IMR-90 (cell line): ENCODE measurements at regions not wholly inside any gene's neighbourhood (a gene's known extent, or its start where the extent isn't known, plus 50 kb on each side); places are given as distances from the start of the nearest gene placed in this dataset.

Experiments
- ATAC-seq: fragments of 200-7000 bp; cut with Tn5 transposase; 2 replicates; pipeline ENCODE4 v1.9.1; 2020; ENCODE audit warnings: low read depth, mild to moderate bottlenecking, moderate library complexity
- BruUV-seq: library from RNA; stranded (reverse); fragments of 400-500 nt; replicated peaks from 2 replicates; lab custom pipeline; 2021; lab: Mats Ljungman, UMichigan
- CTCF ChIA-PET: fragments of 300-600 bp; formaldehyde crosslinking; extraction: SDS; loops from one replicate; lab custom pipeline; 2021; ENCODE audit warnings: antibody characterized with exemption; lab: Yijun Ruan, JAX
- POLR2A ChIA-PET: fragments of 300-600 bp; sonication (Branson Sonifier 250); formaldehyde crosslinking; loops from one replicate; lab custom pipeline; 2022; ENCODE audit warnings: antibody characterized with exemption; ENCODE audit not compliant: unreplicated experiment; lab: Charles Lee
- DNase-seq: peaks from one replicate; pipeline ENCODE4 v3.0.0; 2013
- H2AFZ ChIP-seq: replicated peaks from 2 replicates; pipeline ENCODE3; 2013; ENCODE audit warnings: low read length, mild to moderate bottlenecking; ENCODE audit not compliant: poor library complexity
- H2AK5ac ChIP-seq: 2 replicates; pipeline ENCODE4 v1.6.1; 2013; ENCODE audit warnings: low read depth, low read length, inconsistent platforms
- H2AK9ac ChIP-seq: replicated peaks from 2 replicates; pipeline ENCODE3; 2013; ENCODE audit warnings: mild to moderate bottlenecking, low read depth, low read length, moderate library complexity; ENCODE audit not compliant: poor library complexity
- H2BK120ac ChIP-seq: 2 replicates; pipeline ENCODE4 v1.6.1; 2013; ENCODE audit warnings: low read depth, low read length, inconsistent platforms
- H2BK15ac ChIP-seq: 3 replicates; pipeline ENCODE4 v1.6.1; 2013; ENCODE audit warnings: low read depth, low read length, inconsistent platforms
- H2BK20ac ChIP-seq: 2 replicates; pipeline ENCODE4 v1.6.1; 2013; ENCODE audit warnings: low read depth, mild to moderate bottlenecking, inconsistent platforms, low read length, moderate library complexity
- H2BK5ac ChIP-seq: 2 replicates; pipeline ENCODE4 v1.6.1; 2013; ENCODE audit warnings: mild to moderate bottlenecking, low read depth, low read length, inconsistent platforms; ENCODE audit not compliant: poor library complexity, severe bottlenecking
- H3K14ac ChIP-seq: replicated peaks from 2 replicates; pipeline ENCODE4 v1.6.1; 2013; ENCODE audit warnings: low read depth, low read length, inconsistent platforms
- H3K18ac ChIP-seq: 2 replicates; pipeline ENCODE4 v1.6.1; 2013; ENCODE audit warnings: low read depth, low read length, control low read depth
- H3K23ac ChIP-seq: 2 replicates; pipeline ENCODE4 v1.6.1; 2013; ENCODE audit warnings: low read depth, low read length, inconsistent platforms
- H3K27ac ChIP-seq: 2 replicates; pipeline ENCODE4 v1.5.1; 2013; ENCODE audit warnings: mild to moderate bottlenecking, control low read depth, low read length; ENCODE audit not compliant: insufficient read depth
- H3K27me3 ChIP-seq: 2 replicates; pipeline ENCODE4 v1.6.1; 2013; ENCODE audit warnings: low read length; ENCODE audit not compliant: control insufficient read depth, insufficient read depth
- H3K36me3 ChIP-seq: 2 replicates; pipeline ENCODE4 v1.6.1; 2013; ENCODE audit warnings: low read length, mixed read lengths; ENCODE audit not compliant: control insufficient read depth, insufficient read depth
- H3K4ac ChIP-seq: 2 replicates; pipeline ENCODE4 v1.6.1; 2013; ENCODE audit warnings: low read depth, low read length, inconsistent platforms
- H3K4me1 ChIP-seq: 2 replicates; pipeline ENCODE4 v1.6.1; 2013; ENCODE audit warnings: low read length, mixed read lengths; ENCODE audit not compliant: control insufficient read depth, insufficient read depth
- H3K4me2 ChIP-seq: 2 replicates; pipeline ENCODE4 v1.6.1; 2013; ENCODE audit warnings: low read depth, mild to moderate bottlenecking, control low read depth, low read length, moderate library complexity
- H3K4me3 ChIP-seq: 2 replicates; pipeline ENCODE4 v1.5.1; 2013; ENCODE audit warnings: low read depth, mild to moderate bottlenecking, control low read depth, low read length, moderate library complexity; ENCODE audit not compliant: insufficient read depth
- H3K56ac ChIP-seq: 2 replicates; pipeline ENCODE4 v1.6.1; 2013; ENCODE audit warnings: low read length, inconsistent platforms; ENCODE audit not compliant: insufficient read depth; ENCODE audit errors: extremely low read depth
- H3K79me1 ChIP-seq, 2 experiments: 2 replicates each; pipeline ENCODE4 v1.6.1; 2013; ENCODE audit warnings: low read length in 2 of 2, inconsistent platforms in 1 of 2, low read depth in 1 of 2
- H3K9ac ChIP-seq: 2 replicates; pipeline ENCODE4 v1.6.1; 2013; ENCODE audit warnings: low read depth, low read length, control low read depth
- H3K9me1 ChIP-seq: 2 replicates; pipeline ENCODE4 v1.6.1; 2013; ENCODE audit warnings: low read length, inconsistent platforms; ENCODE audit not compliant: insufficient read depth
- H3K9me3 ChIP-seq: 2 replicates; pipeline ENCODE4 v1.6.1; 2013; ENCODE audit warnings: low read length; ENCODE audit not compliant: control insufficient read depth, insufficient read depth
- H4K20me1 ChIP-seq: 2 replicates; pipeline ENCODE4 v1.6.1; 2013; ENCODE audit warnings: low read length, inconsistent platforms; ENCODE audit not compliant: insufficient read depth
- H4K5ac ChIP-seq: 2 replicates; pipeline ENCODE4 v1.6.1; 2013; ENCODE audit warnings: mild to moderate bottlenecking, low read depth, low read length, control low read depth
- H4K8ac ChIP-seq, 2 experiments: 2 replicates each; pipeline ENCODE4 v1.6.1; 2013; ENCODE audit warnings: low read depth in 2 of 2, low read length in 2 of 2, control low read depth in 1 of 2, inconsistent platforms in 1 of 2
- H4K91ac ChIP-seq: 2 replicates; pipeline ENCODE4 v1.6.1; 2013; ENCODE audit warnings: low read depth, low read length, inconsistent platforms; ENCODE audit not compliant: insufficient read depth
- MAZ ChIP-seq: IDR thresholded peaks from 2 replicates; pipeline ENCODE4 v1.6.1; 2012; ENCODE audit warnings: low read depth, mild to moderate bottlenecking, low read length, improper control_type of control experiment, moderate library complexity, borderline replicate concordance
- WGBS, 2 experiments: methylation state at CpG; one replicate each; pipeline versions ENCODE4 v1.1.5 to v1.1.7; 2013; ENCODE audit warnings: missing lambda C conversion rate in 2 of 2; ENCODE audit not compliant: insufficient read length in 1 of 2; ENCODE audit errors: extremely low coverage in 2 of 2; 5-methylcytosine and 5-hydroxymethylcytosine counted together
- dilution Hi-C: fragments of 300-500 bp; cut with HindIII; formaldehyde crosslinking; loops from one replicate; pipeline ENCODE4 v1.14.3; 2018; ENCODE audit warnings: low sequenced_read_pairs; ENCODE audit not compliant: unreplicated experiment
- in situ Hi-C: fragments of 300-500 bp; cut with MboI; formaldehyde crosslinking; loops from 3 replicates; pipeline ENCODE4 v1.14.3; 2019; ENCODE audit warnings: low sequenced_read_pairs, inconsistent platforms, mixed read lengths
- intact Hi-C: fragments of 100-400 bp; cut with micrococcal nuclease; formaldehyde crosslinking; loops from 2 replicates; pipeline ENCODE4 v1.10.0; 2022
- TF ChIP-seq, protein P1 (sequence below): conservative IDR thresholded peaks from 2 replicates; pipeline ENCODE4 v1.5.1; 2012; ENCODE audit warnings: mild to moderate bottlenecking, low read depth, low read length, improper control_type of control experiment

DNA sequence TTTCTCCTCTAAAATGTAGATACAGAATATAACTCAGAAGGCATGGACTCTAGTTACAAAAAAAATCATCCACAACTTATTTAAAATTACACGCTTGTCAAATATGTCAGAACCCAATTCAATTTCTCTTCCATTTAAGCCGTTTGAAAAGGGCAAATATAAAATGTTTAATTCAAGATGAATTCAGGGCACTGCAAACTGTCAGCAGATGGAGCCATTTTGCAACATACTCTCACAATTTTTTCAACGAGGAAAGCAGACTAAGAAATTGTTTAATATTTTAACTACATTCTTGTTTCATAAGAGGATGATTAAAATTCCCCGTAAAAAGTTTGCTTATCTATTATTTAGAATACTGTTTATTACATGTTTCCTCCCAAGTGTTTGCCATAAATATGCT, 321.3 kb upstream of the CPXCR1 start:
- ChIA-PET POLR2A (no interaction called here), CTCF (no interaction called here)
- no peak overlapping the region for H3K4me2 ChIP-seq
- no peak overlapping the region for H3K4me3 ChIP-seq
- no peaks in the 10 kb centered on the region for H3K4me1 ChIP-seq
- no peak overlapping the region for H4K8ac ChIP-seq
- H3K27ac ChIP-seq, result no peak overlapping the region
- H2AK9ac ChIP-seq, result no peak overlapping the region
- BruUV-seq, result no TSS peak
- no peak overlapping the region for H4K91ac ChIP-seq
- in situ Hi-C loops (no loop called here), dilution Hi-C loops (no loop called here), intact Hi-C loops (no loop called here)
- no peaks in the 10 kb centered on the region for H3K9me1 ChIP-seq
- no peak overlapping the region for H3K23ac ChIP-seq
- no peaks in the 10 kb centered on the region for H3K27me3 ChIP-seq
- no peak overlapping the region for H3K4ac ChIP-seq
- no peak overlapping the region for H2AFZ ChIP-seq
- no peak overlapping the region for H4K5ac ChIP-seq
- no peak overlapping the region for H2BK120ac ChIP-seq
- TF ChIP-seq MAZ, result no peak
- TF ChIP-seq, protein P1, sequence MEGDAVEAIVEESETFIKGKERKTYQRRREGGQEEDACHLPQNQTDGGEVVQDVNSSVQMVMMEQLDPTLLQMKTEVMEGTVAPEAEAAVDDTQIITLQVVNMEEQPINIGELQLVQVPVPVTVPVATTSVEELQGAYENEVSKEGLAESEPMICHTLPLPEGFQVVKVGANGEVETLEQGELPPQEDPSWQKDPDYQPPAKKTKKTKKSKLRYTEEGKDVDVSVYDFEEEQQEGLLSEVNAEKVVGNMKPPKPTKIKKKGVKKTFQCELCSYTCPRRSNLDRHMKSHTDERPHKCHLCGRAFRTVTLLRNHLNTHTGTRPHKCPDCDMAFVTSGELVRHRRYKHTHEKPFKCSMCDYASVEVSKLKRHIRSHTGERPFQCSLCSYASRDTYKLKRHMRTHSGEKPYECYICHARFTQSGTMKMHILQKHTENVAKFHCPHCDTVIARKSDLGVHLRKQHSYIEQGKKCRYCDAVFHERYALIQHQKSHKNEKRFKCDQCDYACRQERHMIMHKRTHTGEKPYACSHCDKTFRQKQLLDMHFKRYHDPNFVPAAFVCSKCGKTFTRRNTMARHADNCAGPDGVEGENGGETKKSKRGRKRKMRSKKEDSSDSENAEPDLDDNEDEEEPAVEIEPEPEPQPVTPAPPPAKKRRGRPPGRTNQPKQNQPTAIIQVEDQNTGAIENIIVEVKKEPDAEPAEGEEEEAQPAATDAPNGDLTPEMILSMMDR, result peak; percentile 17
- DNase-seq (no peak), ATAC-seq (no peak)
- no peak overlapping the region for H3K14ac ChIP-seq
- H3K9ac ChIP-seq, result no peak overlapping the region
- no peak overlapping the region for H2BK5ac ChIP-seq
- H2BK15ac ChIP-seq, result no peak overlapping the region
- WGBS, 2 experiments, result no CpG with 5 or more reads among the region's 4 CpGs
- 0 out of 2 replicates have a peak, but pooled peaks cover 1% of the 10 kb centered on the region for H3K9me3 ChIP-seq
- H2BK20ac ChIP-seq, result no peak overlapping the region
- H3K79me1 ChIP-seq, result no peaks in the 10 kb centered on the region
- H2AK5ac ChIP-seq, result no peak overlapping the region
- no peak overlapping the region for H3K56ac ChIP-seq
- no peak overlapping the region for H3K18ac ChIP-seq
- no peaks in the 10 kb centered on the region for H3K36me3 ChIP-seq
- H4K20me1 ChIP-seq, result no peaks in the 10 kb centered on the region
